HG03025 (cell line): ENCODE measurements at regions not wholly inside any gene's neighbourhood (a gene's known extent, or its start where the extent isn't known, plus 50 kb on each side); places are given as distances from the start of the nearest gene placed in this dataset.

Source experiments
- ATAC-seq: cut with Tn5 transposase; IDR thresholded peaks from one replicate; pipeline ENCODE4 v1.9.1; 2021; ENCODE audit warnings: mild to moderate bottlenecking, moderate library complexity; ENCODE audit not compliant: unreplicated experiment, low FRiP score

DNA sequence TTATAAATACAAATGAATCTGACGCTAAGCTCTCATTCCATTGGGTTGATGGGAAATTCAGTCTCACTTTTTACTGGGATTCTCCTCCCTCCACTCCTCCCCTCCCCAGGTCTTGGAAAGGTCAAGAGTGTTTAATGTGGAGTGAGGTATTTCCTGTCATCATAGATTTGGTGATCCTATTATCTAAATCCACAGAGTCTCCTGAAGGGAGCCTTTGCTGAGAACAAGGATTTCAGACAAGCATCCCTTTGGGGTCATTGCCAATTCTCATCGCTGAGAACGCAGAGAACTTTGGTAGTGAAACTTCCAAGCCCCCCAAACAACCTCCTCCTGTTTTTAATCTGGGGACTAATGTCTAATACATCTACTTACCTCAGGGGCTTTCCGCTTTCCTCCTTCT is 297.9 kb downstream of the OTOL1 start:
- ATAC-seq, result no peak

DNA sequence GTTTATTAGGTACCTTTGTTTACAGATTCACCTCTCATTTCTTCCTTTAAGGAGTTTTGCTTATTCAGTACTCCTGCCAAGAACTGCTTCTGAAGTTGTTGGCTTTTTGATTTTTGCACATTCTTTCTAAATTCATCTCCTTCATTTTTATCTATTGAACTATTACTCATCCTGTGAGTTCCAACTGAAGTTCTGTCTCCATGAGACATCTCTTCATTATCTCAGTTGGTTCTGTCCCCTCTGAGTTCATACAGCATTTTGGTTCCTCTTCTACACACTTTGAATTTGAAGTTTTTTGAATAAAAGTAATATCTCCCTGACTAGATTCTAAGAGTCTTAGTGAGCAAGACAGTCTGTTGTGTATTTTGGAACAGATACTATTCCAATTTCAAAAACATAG is 299.7 kb downstream of the OTOL1 start:
- ATAC-seq, result no peak

DNA sequence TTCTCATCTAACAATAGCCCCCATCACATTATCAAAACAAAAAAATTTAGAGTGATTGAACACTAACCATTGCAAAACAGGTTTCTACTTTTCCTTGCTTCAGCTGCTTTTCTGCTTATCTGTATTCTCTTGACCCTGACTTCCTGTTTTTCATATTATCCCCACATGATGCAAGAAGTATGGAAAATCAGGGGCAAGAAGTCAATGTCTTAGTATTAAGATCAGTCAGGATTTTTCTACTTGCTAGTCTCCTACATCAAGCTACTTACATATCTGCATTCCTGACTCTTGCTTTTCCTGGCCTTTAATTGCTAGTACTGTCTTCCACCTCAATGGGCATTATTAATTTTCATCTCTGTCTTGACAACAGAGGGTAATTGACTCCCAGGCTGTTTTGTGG is 300.2 kb downstream of the OTOL1 start:
- ATAC-seq, result no peak

DNA sequence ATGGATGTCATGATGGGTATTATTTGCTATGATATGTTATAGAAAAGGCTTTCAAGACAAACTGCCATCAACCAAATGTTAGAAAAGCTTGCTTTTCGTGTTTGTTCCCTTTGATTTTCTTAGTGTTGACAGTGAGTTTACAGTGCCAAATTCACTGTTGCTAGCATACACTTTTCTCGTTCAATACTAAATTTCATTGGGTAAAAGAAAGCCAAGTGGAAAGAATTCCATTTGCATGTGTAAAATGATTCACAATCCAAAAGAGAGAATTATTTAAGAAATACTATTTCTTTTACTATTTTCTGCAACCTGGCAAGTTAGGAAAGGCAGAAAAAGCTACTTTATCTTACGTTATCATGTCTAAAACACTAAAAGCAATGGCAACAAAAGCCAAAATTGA is 301.4 kb downstream of the OTOL1 start:
- ATAC-seq, result no peak

DNA sequence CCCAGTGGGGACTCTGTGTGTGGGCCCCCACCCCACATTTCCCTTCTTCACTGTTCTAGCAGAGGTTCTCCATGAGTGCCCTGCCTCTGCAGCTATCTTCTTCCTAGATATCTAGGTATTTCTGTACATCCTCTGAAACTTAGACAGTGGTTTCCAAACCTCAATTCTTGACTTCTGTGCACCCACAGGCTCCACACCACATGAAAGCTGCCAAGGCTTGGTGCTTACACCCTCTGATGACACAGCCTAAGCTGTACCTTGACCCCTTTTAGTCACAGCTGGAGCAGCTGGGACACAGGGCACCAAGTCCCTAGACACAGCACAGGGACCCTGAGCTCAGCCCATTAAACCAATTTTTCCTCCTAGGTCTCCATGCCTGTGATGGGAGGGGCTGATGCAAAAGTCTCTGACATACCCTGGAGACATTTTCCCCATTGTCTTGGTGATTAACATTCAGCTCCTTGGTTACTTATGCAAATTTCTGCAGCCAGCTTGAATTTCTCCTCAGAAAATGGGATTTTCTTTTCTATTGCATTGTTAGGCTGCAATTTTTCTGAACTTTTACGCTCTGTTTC is 304.5 kb downstream of the OTOL1 start:
- no peak for ATAC-seq

DNA sequence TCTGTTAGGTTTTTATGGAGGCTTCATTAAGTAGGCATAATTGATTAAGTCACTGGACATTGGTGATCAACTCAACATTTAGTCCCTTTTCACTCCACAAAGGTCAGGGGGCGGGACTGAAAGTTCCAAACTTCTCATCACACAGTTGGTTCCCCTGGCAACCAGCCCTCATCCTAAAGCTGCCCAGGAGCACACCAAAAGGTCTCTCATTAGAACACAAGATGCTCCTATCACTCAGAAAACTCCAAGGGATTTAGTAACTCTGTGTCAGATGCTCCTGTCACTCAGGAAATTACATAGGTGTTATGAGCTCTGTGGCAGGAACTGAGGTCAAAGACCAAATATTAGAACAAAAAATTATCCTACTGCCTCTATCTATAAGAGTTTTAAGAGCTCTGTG is 321.5 kb downstream of the OTOL1 start:
- no peak for ATAC-seq

DNA sequence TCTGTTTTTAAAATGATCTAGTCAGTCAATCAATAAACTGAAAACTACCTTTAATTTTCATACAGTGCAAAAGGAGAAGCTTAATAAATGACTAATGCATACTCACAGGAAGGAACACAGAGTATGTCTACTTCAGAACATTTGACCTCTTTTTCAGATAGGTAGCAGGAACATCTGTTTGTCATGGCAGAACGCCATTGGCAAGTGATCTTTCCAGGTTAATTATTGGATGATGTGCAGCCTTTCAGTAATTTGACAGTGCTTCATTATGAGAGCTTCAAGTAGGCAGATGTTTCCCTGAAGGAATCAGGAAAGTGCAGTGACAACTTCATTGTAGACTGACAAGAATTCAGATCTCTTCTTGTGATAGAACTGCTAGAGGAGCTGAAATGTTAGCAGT is 325.0 kb downstream of the OTOL1 start:
- no peak for ATAC-seq

DNA sequence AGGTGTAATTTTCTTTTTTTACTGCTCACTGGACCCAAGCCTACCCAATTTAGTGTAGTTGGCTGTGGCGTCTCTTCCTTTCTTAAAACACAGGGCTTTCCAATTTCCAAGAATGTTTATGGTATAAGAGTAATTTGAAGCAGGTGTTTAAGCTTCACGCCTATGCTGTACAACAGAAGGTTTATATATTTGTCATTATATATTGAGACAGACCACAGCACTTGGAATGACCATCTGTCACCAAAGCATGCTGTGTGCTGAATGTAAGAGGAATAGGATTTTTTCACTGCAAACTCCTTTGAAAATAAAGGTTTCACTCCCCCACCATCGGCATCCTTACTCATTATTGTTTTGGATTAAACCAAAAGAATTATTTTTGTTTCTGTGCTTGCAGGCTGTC is 325.7 kb downstream of the OTOL1 start:
- ATAC-seq, result no peak

DNA sequence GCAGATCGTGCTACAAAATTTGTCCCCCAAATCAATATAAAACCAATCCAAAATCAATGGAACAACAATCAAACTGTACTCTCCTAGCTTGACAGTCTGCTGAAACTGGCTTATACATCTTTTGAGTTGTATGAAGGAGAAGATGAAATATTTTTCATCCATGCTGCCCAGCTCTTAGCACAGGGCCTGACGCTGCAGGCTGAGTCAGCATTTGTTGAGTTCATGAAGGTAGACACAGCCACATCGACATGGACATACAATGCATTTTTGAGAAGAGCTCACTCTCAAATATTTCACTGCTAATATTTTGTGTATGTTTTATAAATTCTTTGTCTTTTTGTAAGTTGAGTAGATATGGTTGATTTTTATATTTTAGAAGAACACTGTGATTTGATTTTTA is 327.3 kb downstream of the OTOL1 start:
- ATAC-seq, result no peak

DNA sequence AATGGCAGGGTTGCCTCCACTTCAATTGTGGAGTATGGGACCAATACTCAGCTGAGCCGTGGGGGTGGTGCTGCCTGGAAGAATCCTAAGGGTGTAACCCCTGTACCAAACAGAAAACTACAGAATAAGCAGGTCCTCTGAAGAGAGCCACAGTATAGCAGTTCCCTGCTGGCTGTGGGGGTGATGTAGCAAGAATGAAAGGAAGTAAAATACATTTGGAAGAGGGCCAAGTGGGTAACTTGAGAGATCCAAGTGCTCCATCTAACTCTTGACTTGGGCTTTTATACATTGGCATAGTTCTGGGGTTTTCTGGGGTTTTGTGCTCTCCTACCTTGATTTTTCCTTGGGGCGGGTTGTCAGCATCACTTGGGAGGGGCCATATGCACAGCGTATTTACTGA is 341.4 kb downstream of the OTOL1 start:
- no peak for ATAC-seq

DNA sequence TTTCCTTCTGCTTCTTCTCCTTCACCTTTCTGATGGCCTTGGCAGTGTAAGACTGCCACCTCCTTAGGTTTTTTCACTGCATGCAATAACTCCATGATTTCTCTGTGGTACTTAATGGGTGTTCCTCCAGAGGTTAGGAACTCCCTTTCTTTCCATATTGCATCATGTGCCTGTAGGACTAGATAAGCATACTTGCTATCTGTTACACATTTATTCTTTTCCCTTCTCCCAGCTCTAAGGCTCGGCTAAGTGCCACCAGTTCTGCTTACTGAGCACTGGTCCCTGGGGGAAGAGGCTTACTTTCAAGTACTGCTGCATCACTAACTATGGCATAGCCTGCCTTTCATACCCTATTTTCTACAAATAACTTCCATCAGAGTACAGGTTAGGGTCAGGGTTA is 351.8 kb downstream of the OTOL1 start:
- no peak for ATAC-seq

DNA sequence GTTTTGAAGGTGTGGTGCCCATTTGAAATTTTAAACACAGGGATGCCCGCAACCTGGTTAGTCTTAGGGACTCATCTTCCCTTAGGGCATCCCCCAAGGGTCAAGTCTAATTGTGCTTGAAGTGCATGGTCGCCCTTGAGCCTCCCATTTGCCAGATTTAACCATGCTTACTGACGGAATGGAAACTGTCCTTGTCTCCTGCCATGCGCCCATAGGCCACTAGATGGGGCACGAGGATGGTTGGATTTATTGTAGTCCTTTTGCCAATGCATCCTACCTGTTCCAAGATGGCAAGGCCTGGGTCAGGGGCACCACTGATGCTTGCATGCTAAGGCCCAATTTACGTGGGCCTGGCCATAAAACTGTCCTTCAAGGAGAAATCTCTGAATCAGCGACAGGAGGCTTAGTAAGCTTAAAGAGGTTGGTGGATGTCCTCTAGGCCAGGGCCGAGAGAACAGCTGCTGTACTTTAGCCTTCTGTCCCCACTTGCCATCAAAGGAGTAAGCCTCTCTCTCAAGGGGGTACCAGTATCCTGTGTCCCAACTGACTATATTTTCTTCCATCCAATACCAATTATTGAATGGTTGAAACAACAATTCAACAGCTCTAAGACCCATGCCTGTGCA is 355.4 kb downstream of the OTOL1 start:
- peak; percentile 88 for ATAC-seq

DNA sequence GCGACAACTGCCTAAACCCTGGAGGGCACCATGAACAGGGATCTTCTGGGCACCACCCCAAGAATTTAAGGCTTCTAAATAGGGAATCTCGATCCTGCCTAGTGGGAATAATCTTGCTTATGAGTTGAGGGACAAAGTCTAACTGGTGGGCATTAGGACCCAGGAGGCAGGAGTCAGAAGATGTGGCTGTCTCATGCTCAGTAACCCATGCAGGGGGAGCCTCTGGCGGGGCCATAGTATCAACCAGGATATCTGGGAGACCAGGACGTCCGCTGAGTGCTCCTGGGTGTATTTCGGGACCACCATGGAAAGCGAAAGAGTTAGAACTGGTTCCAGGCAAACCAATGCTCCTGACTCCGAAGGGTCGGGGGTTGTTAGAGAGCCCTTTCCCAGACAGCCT is 356.1 kb downstream of the OTOL1 start:
- ATAC-seq, result no peak

DNA sequence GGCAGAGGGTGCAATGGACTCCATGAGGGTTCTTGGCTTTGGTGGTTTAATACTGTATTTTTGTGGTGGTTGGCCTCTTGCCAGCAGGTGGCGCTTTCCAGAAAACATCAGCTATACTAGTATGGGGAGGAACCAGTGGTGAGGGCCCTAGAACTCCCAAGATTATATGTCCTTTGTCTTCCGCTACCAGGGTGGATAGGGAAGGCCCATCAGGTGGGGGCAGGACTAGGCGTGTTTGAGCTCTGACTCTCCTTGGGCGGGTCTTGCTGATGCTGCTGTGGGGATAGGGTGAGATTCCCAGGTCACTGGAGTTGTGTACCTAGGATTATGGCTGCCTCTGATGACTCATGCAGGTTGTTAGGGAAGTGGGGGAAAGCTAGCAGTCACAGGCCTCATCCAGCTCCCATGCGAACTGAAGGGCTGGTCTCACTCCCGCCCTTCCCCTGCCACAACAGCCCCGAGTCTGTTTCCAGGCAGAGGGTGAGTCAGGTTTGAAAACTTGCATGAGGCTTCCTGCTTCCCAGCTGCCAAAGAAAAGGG is 357.7 kb downstream of the OTOL1 start:
- peak; percentile 48 for ATAC-seq

DNA sequence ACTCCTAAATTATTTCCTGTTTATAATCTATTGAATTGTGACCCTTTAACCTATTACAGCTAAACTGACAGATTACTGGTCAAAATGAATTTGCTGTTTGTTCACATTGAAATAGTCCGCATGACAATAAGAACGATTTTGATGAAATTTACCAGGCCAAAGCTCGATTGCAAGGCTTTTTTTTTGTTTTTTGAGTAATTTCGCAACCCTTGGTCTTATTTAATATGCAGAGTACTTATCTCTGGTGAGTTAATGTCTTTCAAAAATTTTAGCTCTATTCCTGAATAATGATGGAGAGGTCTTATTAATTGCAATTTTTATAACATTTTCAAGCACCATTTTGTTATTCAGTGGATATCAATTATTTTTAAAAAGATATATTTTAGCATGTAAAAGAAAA is 362.4 kb downstream of the OTOL1 start:
- no peak for ATAC-seq

DNA sequence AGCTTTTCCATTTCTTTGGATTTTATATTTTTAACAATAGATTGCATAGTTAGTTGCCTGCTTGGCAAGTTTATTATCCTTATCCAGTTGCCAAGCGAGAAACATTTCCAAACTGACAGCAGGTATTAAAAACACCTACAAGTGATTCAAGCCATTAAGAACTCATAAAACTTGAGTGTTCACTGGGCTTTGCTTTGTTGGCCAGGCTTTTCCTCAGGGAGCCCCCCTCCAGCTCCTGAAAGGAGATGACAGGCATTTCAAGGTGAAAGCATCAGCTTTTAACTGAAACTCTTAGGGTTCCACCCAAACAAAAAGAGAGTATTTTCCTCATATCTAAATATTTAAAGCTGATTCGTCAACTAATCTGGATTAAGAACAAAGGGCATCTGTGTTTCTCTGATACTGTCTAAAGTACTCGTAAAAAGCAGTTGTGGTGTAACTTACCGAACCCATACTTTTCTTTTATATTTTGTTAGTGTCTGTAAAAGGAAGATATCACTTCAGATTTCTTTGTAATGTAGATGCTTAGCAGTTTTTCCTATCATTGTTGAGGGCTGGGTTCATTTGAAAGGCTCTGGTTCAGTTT is 363.4 kb downstream of the OTOL1 start:
- no peak for ATAC-seq

DNA sequence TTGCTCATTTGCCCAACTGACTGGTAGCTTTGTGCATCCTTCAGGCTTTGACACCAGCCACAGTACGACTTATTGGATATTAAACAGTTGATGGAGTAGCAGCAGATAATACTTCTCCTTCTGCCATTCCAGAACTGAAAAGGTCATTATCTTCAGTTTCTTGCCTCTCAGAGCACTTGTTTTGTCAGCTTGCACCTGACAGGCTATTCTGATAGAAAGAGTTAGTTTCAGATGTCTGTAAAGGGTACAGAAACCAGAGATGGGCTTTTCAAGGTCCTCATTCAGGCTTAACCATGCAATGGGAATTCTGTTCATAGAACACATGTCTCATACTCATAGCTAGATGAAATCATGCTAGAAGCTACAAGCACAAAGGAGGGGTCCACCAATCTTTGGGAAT is 367.2 kb downstream of the OTOL1 start:
- no peak for ATAC-seq

DNA sequence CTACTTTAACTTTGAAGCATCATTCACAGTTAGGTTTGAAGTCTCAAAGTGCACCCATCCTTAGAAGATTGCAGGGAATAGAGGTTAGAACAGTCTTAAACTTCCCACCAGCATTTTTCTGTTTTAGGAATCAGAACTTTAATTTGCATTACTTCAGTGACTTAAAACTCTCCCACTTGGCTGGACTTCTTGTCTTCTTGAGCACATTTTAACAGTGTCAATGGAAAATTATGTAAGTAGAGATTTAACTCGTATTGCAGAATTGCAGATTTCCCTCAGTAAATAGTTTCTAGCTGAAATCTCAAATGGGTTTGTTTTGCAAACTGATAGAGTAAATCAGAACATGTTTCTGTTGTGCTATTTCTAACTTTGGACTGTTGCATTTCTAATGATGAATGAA is 369.6 kb downstream of the OTOL1 start:
- no peak for ATAC-seq

DNA sequence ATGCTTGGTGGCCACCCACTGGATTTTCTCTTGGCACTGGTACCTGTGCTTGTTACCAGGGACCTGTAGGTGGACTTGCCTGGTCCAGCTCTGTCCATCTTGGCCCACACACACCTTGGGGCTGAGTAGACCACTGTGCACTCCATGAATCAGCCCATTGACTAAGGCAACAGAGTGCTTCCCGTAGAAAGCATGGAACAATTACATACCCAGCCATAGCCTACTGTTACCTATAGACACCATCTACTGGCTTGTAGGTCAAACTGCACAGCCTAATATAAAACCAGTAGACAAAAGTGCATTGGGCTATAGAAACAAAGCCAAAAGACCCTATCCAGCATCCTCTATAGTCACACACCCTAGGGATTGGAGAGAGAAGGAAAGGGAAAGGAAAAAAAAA is 378.9 kb downstream of the OTOL1 start:
- ATAC-seq, result no peak

DNA sequence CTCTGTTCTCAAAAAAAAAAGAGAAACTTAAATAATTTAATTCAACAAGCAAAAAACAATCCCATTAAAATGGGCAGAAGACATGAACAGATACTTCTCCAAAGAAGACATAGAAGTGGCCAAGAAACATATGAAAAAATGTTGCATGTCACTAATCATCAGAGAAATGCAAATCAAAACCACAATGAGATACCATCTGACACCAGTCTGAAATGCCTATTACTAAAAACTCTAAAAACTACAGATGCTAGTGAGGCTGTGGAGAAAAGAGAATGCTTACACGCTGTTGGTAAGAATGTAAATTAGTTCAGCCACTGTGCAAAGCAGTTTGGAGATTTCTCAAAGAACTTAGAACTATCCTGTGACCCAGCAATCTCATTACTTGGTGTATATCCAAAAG is 382.9 kb downstream of the OTOL1 start:
- peak; percentile 62 for ATAC-seq

DNA sequence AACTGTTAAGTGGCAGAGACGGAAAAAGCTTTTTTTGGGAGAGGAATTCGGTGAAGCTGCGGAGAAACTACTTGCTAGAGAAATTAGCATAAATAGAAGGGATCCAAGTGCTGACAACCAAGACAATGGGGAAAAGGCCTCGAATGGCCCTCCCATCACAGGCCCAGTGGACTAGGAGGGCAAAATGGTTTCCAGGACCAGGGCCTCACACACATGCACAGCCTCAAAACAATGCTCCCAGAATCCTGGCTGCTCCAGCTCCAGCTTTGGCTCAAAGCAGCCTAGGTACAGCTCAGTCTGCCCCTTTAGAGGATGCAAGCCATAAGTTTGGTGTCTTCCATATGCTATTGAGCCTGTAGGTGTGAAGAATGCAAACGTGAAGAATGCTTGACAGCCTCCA is 388.2 kb downstream of the OTOL1 start:
- ATAC-seq, result no peak

DNA sequence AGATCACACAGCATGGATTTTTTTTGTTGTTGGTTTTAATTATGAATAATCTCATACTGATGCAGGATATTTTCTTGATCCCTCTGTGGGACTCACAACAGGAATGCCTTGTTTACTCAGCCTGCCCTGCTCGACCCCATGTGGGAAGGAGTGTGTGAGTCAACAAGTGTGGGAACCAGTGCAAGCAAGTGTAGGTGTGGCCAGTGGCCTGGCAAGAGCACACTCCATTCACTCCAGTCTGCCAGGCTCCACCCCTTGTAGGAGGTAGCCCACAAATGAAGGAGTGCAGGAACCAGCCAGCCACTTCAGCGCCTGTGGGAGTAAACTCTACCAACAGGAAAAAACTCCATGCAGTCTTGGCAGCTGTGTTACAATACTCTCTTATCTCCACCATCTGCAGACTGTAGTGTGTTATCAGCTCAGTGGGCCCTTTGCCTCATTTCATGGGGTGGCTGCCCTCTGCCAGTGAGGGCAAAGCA is 393.6 kb downstream of the OTOL1 start:
- ATAC-seq, result no peak
